HT1080 (cell line): ENCODE measurements at regions not wholly inside any gene's neighbourhood (a gene's known extent, or its start where the extent isn't known, plus 50 kb on each side); places are given as distances from the start of the nearest gene placed in this dataset.
A peak's percentile ranks its signal among the peaks of the same experiment; 100 is the strongest.
"Not testable (repeated sequence)": the region's sequence is repeated elsewhere in the genome, so short reads cannot be mapped to it uniquely, and the experiment has no call there.

Source experiments
- DNase-seq: peaks from one replicate; pipeline ENCODE4 v3.0.0-alpha.2; 2015; ENCODE audit warnings: low read depth

DNA sequence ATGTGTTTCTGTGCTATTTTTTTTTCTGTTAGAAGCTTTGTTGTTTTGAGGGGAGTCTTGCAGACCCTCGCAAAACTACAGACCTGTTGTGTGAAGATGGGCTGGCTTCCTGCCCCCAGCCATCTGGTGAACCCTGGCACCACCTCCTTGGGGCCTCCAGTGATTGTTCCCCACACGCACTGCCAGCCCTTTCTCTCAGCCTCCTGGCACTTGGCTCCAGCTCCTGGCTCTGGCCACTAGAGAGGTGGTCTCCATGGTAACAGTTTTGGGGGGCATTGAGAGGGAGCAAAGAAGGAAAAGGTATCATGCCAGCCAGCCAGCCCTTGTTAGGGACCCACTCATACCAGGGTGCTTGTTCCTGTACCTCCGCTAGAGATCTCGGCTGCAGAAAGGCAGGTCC is 176.4 kb upstream of the RPH3A start:
- no peak for DNase-seq

DNA sequence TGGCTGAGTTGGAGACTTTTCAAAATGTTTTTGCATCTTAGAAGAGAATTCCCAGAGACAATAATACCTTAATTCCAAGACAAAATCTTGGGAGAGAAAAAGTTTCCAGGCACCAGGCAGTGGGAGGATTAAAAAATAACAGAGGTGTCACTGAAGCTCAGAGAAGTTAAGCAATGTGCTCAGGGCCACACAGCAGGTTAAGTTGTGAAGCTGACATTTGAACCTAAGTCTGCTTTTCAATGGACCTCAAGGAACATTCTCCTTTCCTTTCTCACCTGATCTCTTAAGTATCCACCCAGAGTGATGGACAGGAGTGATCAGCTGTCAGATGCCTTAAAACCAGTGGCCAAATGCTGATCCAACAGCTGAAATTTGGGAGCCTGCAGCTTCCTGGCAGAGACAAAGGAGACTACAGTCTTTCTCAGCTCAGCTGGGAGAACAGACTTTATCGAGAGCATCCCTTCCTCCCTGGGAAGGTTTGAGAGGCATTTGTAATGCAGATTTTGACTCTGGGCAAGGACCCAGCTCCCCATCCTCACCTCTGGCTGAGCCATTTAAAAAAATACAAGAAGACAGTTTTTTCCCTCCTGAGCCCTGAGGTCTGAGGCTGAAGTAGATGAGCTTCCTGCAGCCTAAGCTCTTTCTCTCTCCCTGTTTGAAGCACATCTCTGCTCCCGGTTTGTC is 174.9 kb upstream of the RPH3A start:
- DNase-seq: no peak

DNA sequence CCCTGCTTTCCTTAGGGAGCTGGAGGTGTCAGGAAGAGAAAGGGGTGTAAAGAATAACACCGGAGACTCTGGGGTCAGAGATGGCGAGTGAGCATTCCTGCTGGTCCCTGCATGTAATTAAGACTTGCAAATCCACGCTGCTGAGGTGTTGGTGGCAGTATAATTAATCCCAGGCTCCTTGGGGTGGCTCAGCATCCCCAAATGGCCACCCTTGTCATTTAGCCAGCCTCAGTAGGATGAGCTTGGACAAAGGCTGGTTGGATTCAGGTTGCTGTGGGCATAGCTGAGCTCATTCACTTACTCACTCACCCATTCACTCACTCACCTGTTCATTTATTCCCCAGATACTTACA is 174.4 kb upstream of the RPH3A start:
- no peak for DNase-seq

DNA sequence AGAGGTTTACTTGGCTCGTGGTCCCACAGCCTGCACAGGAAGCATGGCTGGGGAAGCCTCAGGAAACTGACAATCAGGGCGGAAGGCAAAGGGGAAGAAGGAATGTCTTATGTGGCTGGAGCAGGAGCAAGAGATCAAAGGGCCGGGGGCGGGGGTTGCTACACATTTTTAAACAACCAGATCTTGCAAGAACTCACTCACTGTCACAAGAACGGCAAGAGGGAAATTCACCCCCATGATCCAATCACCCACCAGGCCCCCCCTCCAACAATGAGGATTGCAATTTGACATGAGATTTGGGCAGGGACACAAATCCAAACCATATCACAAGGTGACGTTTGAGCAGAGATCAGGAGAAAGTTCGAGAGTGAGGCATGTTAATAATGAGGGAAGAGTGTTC is 163.7 kb upstream of the RPH3A start:
- no peak for DNase-seq

DNA sequence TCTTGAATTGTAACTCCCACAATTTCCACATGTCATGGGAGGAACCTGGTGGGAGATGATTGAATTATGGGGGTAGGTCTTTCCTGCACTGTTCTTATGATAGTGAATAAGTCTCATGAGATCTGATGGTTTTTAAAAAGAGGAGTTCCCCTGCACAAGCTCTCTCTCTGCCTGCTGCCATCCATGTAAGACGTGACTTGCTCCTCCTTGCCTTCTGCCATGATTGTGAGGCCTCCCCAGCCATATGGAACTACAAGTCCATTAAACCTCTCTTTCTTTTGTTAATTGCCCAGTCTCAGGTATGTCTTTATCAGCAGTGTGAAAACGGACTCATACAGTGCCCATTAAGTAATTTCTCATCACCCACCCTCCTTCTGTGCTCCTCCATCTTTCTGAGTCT is 159.6 kb upstream of the RPH3A start:
- DNase-seq: not testable (repeated sequence)

DNA sequence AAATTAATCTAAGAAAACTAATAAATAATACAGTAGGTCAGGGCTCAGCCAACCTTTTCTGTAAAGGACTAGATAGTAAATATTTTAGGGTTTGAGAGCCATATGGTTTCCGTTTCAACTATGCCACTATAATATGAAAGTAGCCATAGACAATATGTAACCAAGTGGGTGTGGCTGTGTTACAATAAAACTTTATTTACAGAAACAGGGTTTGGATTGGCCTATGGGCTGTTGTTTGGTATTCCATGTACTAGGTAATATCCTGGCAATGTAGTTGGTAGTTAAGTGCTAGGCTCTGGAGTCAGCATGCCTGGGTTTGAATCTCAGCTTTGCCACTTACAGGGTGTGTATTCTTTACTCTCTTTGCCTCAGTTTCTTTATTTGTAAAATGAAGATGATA is 156.5 kb upstream of the RPH3A start:
- DNase-seq: no peak

DNA sequence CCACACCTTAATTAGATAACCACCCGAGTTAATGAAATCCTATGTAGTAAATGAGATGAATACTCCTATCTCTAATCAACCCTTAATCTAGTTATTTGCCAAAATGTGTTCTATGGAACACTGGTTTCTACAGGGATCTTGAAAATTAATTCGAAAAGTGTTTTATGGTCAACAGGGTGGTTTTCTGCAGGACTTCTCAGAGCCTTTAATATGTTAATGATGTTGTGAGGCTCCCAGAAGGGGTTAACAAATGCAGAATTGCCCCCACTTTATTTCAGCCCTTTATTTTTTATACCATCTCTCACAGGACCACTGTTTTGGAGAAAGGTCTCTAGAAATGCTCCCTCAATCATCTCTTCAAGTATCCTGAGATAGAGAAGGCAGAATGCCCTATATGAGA is 153.1 kb upstream of the RPH3A start:
- DNase-seq: no peak

DNA sequence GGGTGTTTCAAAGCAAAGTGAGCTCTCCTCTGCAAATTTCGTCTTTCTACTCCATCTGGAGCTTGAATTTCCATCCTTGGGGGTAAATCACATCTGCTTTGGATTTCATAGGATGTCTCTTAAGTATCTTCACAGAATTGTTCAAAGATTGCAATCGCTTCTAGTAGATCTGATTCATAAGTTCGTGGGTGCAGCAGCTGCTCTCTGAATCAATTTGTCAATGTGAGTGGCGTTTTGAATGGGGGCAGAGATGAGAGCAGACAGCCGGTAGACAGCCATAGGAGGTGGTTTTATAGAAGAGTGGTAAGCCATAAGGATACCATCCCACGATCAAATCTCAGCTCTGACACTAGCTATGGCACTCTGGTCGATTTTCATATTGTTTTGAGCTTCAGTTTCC is 146.0 kb upstream of the RPH3A start:
- DNase-seq: no peak

DNA sequence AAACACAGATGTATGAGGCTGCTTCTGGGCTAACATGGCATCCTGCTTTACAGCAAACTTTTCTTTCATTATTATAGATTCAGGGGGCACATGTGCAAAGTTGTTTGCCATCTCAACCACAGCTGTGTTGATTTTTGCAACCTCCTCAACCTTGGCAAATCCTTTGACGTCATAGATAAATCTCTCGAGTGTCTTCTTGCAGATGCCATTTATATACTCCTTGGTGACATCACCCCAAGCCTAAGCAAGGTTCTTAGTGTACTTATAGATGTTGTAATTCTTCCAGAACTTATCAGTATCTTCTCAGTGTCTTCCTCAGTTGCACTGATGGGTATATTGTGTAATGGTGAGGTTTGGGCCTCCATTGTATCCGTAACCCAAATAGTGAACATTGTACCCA is 135.4 kb upstream of the RPH3A start:
- DNase-seq: no peak

DNA sequence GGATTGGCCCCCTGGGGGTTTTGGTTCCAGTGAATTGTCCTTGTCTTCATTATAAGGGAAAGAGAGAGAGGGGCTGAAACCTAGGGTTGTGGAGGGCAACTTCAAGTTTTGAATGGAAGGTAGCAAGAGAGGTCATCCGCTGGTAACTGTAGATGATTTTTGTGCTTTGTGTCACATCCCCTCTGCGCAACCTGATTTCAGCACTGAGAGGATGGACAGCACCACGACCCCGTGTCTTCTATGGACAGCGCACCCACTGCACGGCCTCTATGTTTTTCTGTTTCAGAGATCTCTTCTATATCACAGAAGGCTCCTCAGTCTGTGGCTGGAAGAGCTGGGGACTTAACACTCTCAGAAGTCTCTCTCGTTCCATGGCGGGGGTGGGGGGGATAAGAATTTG is 127.0 kb upstream of the RPH3A start:
- DNase-seq: peak; percentile 5

DNA sequence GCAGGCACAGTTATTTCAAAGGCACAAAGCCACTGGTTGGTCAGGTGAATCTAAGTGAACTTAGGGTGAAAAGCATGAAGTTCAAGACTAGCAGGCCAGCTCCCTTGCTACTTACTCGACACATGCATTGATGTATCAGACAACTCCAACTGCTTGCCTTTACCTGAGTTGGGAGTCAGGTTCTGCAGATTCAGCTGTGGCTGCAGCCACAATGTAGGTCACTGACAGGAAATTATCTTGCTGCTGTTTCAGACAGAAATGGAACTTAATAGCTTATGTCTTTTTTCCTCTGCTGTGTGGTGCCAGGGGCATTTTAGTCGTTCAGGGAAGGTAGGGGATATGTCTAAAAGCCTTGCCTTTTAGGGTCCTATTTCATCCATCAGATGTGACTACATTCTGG is 125.6 kb upstream of the RPH3A start:
- DNase-seq: no peak

DNA sequence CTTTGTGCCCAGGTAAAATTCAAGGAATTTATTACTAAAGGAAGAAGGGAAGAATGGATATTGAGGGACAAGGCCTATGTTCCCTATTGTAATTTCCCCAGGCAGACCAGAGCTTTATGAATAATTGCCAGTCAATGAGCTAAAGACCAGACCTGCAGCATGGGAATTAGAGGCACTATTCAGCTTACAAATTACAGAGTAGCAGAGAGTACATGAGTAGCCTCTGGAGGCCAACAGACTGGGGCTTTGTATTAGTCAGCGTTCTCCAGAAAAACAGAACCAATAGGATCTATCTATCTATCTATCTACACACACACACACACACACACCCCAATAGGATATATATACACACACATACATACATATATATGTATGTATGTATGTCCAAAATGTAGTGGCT is 120.0 kb upstream of the RPH3A start:
- DNase-seq: no peak

DNA sequence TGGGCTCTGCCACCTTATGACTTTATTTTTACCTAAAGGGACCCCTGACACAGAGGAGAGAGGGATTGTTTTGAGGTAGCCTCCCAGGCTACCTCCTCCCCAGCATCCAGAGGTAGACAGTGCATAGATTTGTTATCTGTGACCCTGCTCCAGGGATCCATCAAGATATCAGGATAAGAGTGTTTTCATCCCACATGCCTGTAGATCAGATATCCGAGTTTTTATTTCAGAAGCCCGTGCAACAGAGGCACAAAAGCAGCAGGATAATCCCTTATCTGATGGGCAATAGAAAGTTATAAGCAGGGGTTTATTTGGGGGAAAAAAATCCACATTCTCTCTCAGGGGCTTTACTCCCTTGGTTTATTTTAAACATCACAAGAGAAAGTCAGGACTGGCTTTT is 117.0 kb upstream of the RPH3A start:
- no peak for DNase-seq

DNA sequence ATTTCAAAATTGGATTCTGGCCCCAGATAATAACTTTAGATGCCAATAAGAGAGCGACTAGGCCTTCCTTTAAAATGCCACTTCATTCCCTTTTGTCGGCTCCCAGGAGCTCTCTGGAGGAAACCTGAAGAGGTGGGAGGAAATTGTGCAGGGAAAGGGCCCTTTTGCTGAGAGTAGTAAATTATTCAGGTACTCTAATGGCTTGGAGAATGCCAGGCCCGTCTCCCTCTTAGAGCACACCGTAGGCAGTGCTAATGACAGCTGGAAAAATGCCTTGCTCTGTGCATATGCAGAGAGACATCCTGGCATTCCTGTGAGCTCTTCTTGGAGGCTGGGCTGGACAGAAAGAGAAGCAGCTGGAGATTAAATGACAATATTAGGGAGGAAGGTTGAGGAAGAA is 115.0 kb upstream of the RPH3A start:
- no peak for DNase-seq

DNA sequence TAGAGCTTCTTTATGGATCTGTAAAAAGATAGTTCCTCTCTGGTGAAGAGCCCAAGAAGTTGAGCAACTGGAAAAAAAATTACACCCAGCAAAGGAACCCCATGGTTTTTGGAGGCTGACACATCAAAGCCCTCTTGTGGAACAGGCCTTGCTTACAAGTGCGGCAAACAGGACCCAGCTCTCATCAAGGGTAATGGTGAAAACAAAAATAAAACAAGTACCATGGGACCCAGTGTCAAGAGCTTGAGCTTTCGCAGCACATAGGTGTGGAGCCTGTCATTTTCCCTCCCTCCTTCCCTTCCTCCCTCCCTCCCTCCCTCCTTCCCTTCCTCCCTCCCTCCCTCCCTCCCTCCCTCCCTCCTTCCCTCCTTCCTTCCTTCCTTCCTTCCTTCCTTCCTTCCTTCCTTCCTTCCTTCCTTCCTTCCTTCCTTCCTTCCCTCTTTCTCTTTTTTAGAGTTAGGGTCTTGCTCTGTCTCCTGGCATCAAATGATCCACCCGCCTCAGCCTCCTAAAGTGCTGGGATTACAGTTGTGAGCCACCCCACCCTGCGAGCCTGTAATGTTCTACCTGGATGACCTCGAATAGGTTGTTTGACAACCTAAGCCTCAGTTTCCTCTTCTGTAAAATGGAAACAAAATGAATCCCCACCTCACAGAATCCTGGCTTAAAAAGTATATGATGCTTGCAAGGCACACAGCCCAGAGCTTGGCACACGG is 114.3 kb upstream of the RPH3A start:
- no peak for DNase-seq

DNA sequence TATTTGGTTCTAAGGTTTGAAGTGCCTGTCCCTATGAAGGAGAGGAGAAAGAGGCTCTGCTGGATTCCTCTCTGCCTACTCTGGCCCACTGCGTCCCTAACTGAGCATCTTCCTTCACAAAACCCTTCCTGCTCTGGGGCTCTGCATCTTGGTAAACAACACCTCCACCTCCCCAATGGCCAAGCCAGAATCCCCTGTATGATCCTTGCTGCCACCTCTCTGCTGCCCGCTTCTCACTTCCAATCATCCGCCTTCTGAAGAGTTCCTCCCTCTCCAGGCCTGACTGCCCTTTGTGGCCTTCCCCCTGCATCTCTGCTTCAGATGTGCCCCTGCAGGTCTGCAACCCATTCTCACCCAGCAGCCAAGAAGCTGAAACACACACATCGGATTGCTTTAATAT is 110.6 kb upstream of the RPH3A start:
- no peak for DNase-seq

DNA sequence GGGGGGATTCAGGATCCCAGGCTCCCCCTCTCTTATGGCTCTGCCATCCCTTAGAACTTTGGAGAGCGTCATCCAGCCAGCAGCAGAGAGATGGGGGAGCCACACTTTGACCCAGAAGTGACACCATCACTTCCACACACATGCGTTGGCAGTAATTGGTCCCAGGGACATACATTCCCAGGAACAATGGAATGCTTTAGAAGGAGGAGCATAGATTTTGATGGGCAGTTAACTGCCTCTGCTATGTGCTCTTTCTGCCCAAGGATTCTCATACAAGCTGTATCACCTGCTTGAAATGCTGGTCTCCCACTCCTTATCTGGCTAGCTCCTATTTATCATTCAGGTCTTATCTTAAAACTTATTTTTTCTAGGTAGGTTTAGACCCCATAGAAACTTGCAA is 109.0 kb upstream of the RPH3A start:
- DNase-seq: no peak

DNA sequence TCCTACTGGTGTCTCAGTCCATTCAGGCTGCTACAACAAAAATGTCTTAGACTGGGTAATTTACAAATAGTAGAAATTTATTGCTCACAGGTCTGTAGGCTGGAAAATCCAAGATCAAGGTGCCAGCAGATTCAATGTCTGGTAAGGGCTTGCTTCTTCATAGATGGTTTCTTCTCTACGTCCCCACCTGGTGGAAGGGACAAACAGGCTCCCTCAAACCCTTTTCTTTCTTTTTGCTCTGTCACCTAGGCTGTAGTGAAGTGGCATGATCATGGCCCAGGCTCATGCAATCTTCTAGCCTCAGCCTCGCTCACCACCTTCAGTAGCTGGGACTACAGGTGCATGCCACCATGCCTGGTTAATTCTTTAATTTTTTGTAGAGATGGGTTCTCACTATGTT is 106.8 kb upstream of the RPH3A start:
- DNase-seq: no peak

DNA sequence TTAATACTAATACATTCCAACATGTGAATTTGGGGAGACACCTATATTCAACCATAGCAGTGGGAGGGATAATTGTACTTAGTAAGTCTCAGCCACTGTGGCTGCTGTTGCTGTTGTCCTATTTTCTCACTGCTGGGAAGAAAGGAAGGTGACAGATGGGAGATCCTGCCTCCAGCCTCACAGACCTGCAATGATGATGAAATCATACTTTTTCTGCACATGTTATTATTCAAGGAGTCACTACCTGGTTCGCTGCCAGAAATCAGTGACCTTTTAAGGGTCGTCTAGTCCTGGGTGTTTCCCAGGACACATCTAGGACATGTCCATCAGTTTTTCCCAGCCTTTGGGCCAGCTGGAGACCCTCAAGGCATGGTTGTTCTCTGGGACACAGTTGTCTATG is 106.2 kb upstream of the RPH3A start:
- DNase-seq: no peak

DNA sequence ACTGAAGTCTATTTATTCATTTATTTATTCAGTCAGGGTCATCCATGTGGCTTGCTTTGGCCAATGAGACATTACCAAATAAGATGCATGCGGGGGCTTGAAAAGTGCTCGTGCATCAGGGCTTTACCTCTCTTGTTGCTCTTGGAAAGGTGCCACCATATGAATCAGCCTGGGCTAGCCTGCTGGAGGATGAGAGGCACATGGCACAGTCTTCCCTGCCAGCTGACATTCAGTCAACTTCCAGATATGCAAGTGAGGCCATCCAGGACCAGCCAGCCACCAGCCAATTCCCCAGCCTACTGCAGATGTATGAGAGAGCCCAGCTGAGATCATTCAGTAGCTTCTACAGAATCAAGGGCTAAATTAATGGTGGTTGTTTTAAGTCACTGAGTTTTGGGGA is 105.2 kb upstream of the RPH3A start:
- DNase-seq: peak; percentile 82

DNA sequence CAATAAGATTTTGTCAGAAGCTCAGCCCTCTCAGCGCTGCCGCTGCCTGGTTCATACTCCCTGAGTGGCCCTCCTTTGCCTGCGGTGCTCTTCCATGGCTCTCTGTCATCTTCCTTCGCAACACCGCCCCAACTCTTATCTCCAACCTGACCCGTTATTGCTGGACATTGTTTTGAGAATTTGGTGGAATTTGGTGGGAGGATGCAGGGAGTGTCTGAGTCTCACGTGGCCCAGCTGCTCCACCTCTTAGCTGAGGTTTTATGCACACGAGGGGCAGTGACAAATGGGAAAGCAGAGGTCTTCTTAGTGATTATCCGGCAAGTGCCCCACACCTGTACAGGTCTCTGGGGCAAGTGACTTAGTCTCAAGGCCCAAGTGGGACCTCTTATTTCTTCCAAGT is 97.5 kb upstream of the RPH3A start:
- no peak for DNase-seq

DNA sequence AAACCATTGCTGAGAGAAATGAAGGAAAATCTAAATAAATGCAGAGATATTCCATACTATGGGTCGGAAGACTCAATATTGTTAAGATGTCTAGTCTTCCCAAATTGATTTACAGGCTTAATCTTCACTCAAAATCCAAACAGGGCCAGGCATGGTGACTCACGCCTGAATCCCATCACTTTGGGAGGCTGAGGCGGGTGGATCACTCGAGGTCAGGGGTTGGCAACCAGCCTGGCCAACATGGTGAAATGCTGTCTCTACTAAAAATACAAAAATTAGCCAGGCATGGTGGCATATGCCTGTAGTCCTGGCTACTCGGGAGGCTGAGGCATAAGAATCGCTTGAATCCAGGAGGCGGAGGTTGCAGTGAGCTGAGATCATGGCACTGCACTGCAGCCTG is 94.1 kb upstream of the RPH3A start:
- DNase-seq: not testable (repeated sequence)

DNA sequence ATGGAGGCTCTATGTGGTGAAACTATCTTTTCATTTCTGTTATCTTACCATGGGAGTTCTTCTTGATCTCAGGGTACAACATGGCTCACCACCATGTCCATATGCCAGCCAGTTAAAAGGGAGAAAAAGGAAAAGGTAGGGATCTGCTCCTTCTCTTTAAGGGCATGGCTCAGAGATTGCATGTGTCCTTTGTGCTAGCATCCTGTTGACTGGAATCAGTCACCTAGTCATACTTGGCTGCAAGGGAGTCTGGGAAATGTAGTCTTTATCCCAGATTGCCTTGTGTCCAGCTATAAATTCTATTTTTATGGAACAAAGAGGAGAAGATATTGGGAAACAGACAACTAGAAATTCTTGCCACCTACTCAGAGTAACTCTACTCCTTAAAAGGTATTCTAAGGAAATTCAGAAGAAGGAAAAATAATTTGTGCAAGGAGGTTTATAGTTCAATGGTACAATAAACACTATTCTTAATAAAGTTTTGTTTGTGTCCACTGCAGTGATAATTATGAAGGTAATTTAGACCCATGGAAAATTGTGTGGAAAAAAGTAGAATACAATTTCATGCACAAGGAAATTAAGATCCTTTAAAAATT is 86.4 kb upstream of the RPH3A start:
- DNase-seq: peak; percentile 28
